ENCODE measurements at regions not wholly inside any gene's neighbourhood (a gene's known extent, or its start where the extent isn't known, plus 50 kb on each side); places are given as distances from the start of the nearest gene placed in this dataset.
A peak's percentile ranks its signal among the peaks of the same experiment; 100 is the strongest.

GRCh38 chr3:464255-464654 is 267.7 kb downstream of the CHL1 start:
- Histone ChIP-seq H3F3A (replicated peaks; ENCODE audit: low read depth) (no peaks in the 10 kb centered on the region), H3K27ac (ENCODE audit: low read depth) (no peak overlapping the region), H2AFZ (0 out of 2 replicates have a peak overlapping the region, but pooled peaks have one; percentile 70), H3K4me3 (no peak overlapping the region), H4K20me1 (replicated peaks; ENCODE audit: insufficient read depth) (no peaks in the 10 kb centered on the region), H3K36me3 (ENCODE audit: insufficient read depth) (no peaks in the 10 kb centered on the region), H3K27me3 (ENCODE audit: insufficient read depth) (no peaks in the 10 kb centered on the region), H3K9me2 (ENCODE audit: insufficient read depth) (no peaks in the 10 kb centered on the region), H3K4me2 (no peak overlapping the region), H3K79me2 (replicated peaks; ENCODE audit: insufficient read depth) (no peaks in the 10 kb centered on the region), H3K4me1 (ENCODE audit: insufficient read depth) (peaks cover 14% of the 10 kb centered on the region)
- H3K36me3 Mint-ChIP-seq (ENCODE audit: low read depth), result peaks cover 29% of the 10 kb centered on the region
- TF ChIP-seq NANOG (IDR thresholded peaks at IDR 0.05; ENCODE audit: borderline replicate concordance) (no peak), REST (IDR thresholded peaks at IDR 0.05; ENCODE audit: unreplicated experiment) (no peak), CREB1 (CRISPR knock-in tag; IDR thresholded peaks at IDR 0.05; ENCODE audit: low read depth) (no peak), EZH2 (IDR thresholded peaks at IDR 0.05; ENCODE audit: low read depth, unreplicated experiment) (no peak)
- H3K27ac Mint-ChIP-seq, result no peak overlapping the region
- H3K4me1 Mint-ChIP-seq, result no peaks in the 10 kb centered on the region
- peaks cover 95% of the 10 kb centered on the region for H3K9me3 Mint-ChIP-seq
- no peak for ATAC-seq
- no peak overlapping the region for H3K4me3 Mint-ChIP-seq
- no peak for DNase-seq (ENCODE audit: low spot score)
- no peaks in the 10 kb centered on the region for H3K27me3 Mint-ChIP-seq (ENCODE audit: insufficient read depth, low read depth, poor library complexity)

- H4K20me1 ChIP-seq (replicated peaks; ENCODE audit: insufficient read depth), result no peaks in the 10 kb centered on the region
- no peak overlapping the region for H3K27ac ChIP-seq (ENCODE audit: low read depth)
- Mint-ChIP-seq H3K27me3 (ENCODE audit: insufficient read depth, low read depth, poor library complexity) (peaks cover 4% of the 10 kb centered on the region), H3K27ac (no peak overlapping the region), H3K4me1 (no peaks in the 10 kb centered on the region), H3K9me3 (peaks cover 96% of the 10 kb centered on the region), H3K36me3 (ENCODE audit: low read depth) (peaks cover 27% of the 10 kb centered on the region), H3K4me3 (no peak overlapping the region)
- H3F3A ChIP-seq (replicated peaks; ENCODE audit: low read depth), result no peaks in the 10 kb centered on the region
- H3K79me2 ChIP-seq (replicated peaks; ENCODE audit: insufficient read depth), result no peaks in the 10 kb centered on the region
- no peak overlapping the region for H2AFZ ChIP-seq
- no peaks in the 10 kb centered on the region for H3K27me3 ChIP-seq (ENCODE audit: insufficient read depth)
- TF ChIP-seq CTCF (conservative IDR thresholded peaks at IDR 0.05; ENCODE audit: low read depth in 2 of 2) (peak; percentile 73 to 93), STAT1 (IDR thresholded peaks at IDR 0.05; ENCODE audit: unreplicated experiment) (no peak)
- H3K36me3 ChIP-seq (ENCODE audit: insufficient read depth), result no peaks in the 10 kb centered on the region
- H3K4me1 ChIP-seq (ENCODE audit: insufficient read depth), result no peaks in the 10 kb centered on the region; the same call in 1 of the 2 replicates
- H3K4me2 ChIP-seq, result no peak overlapping the region
- DNase-seq (ENCODE audit: low spot score), result peak; percentile 61
- H3K9me2 ChIP-seq (ENCODE audit: insufficient read depth), result no peaks in the 10 kb centered on the region; the same call in 1 of the 2 replicates
- no peak for ATAC-seq
- no peak overlapping the region for H3K4me3 ChIP-seq
These were observed 271.6 kb downstream of the CHL1 start for GRCh38 chr3:468172-468571.

Measured in GM23338 (cell line).